Left lung (tissue), 4 donors: ENCODE measurements at regions not wholly inside any gene's neighbourhood (a gene's known extent, or its start where the extent isn't known, plus 50 kb on each side); places are given as distances from the start of the nearest gene placed in this dataset.

Source experiments
- ATAC-seq: fragments of 200-7000 bp; cut with Tn5 transposase; one replicate; pipeline ENCODE4 v1.9.1; 2020; ENCODE audit warnings: moderate library complexity
- DNase-seq, 4 donors: peaks; one replicate each; pipeline ENCODE4 v3.0.0-alpha.2; 2013 to 2020
- H3K27ac ChIP-seq, 2 donors: fragments of 200-600 bp; sonication (generic) in 1 of 2; one replicate each; pipeline versions ENCODE4 v1.5.0 to v1.8.0; 2020 to 2021
- H3K27me3 ChIP-seq, 2 donors: fragments of 200-600 bp; sonication (generic) in 1 of 2; one replicate each; pipeline versions ENCODE4 v1.5.0 to v1.8.0; 2020 to 2021
- H3K36me3 ChIP-seq, 2 donors: fragments of 200-600 bp; sonication (generic) in 1 of 2; one replicate each; pipeline versions ENCODE4 v1.5.0 to v1.8.0; 2020 to 2021
- H3K4me1 ChIP-seq, 2 donors: fragments of 200-600 bp; one replicate each; pipeline ENCODE4 v1.8.0; 2021
- H3K4me3 ChIP-seq, 2 donors: fragments of 200-600 bp; sonication (generic) in 1 of 2; one replicate each; pipeline versions ENCODE4 v1.5.0 to v1.8.0; 2020 to 2021; ENCODE audit warnings: mild to moderate bottlenecking in 1 of 2
- H3K9me3 ChIP-seq, 2 donors: fragments of 200-600 bp; sonication (generic) in 1 of 2; one replicate each; pipeline versions ENCODE4 v1.5.0 to v1.8.0; 2020 to 2021
- CTCF ChIP-seq, 2 donors: fragments of 200-600 bp; sonication (generic) in 1 of 2; IDR thresholded peaks; one replicate each; pipeline versions ENCODE4 v1.5.0 to v1.8.0; 2021; ENCODE audit warnings: antibody characterized with exemption in 2 of 2
- intact Hi-C, 2 donors: fragments of 100-400 bp; cut with DNase I; formaldehyde crosslinking; loops; one replicate each; pipeline versions ENCODE4 v1.11.2 to v1.14.2; 2022
- donor health status: DM: no; HTN: yes; CAD: no.
- donor health status: DM: no; HTN: no; CAD: no.

GRCh38 chr3:99188936-99189335, 287.4 kb upstream of the DCBLD2 start:
- Histone ChIP-seq H3K9me3 (peaks cover 0 to 2% of the 10 kb centered on the region in 2 donors), H3K36me3 (no peaks in the 10 kb centered on the region), H3K4me1 (no peaks in the 10 kb centered on the region), H3K27me3 (no peaks in the 10 kb centered on the region), H3K4me3 (no peak overlapping the region), H3K27ac (no peak overlapping the region)
- ATAC-seq: no peak
- TF ChIP-seq CTCF (IDR thresholded peaks at IDR 0.05): no peak
- intact Hi-C loops: no loop called here
- no peak for DNase-seq

- no peaks in the 10 kb centered on the region for H3K27me3 ChIP-seq
- intact Hi-C loops: no loop called here
Observed at GRCh38 chr3:99186016-99186415, 284.5 kb upstream of the DCBLD2 start.

GRCh38 chr3:99176169-99176964, 274.9 kb upstream of the DCBLD2 start:
- Histone ChIP-seq H3K9me3 (no peaks in the 10 kb centered on the region), H3K36me3 (no peaks in the 10 kb centered on the region), H3K4me1 (peaks cover 0 to 3% of the 10 kb centered on the region in 2 donors), H3K27ac (no peak overlapping the region), H3K27me3 (no peaks in the 10 kb centered on the region), H3K4me3 (no peak overlapping the region)
- no peak for TF ChIP-seq CTCF (IDR thresholded peaks at IDR 0.05)
- ATAC-seq: peak; percentile 69
- intact Hi-C loops: no loop called here
- DNase-seq: no peak

More at GRCh38 chr3:99186016-99186415, 284.5 kb upstream of the DCBLD2 start:
- no peak for TF ChIP-seq CTCF (IDR thresholded peaks at IDR 0.05)
- no peaks in the 10 kb centered on the region for H3K4me1 ChIP-seq
- DNase-seq (peak in 1 of 4 donors; percentile 24), ATAC-seq (no peak)
- H3K36me3 ChIP-seq: no peaks in the 10 kb centered on the region
- H3K4me3 ChIP-seq: no peak overlapping the region
- H3K9me3 ChIP-seq: peaks cover 0 to 2% of the 10 kb centered on the region in 2 donors
- no peak overlapping the region for H3K27ac ChIP-seq

DNA sequence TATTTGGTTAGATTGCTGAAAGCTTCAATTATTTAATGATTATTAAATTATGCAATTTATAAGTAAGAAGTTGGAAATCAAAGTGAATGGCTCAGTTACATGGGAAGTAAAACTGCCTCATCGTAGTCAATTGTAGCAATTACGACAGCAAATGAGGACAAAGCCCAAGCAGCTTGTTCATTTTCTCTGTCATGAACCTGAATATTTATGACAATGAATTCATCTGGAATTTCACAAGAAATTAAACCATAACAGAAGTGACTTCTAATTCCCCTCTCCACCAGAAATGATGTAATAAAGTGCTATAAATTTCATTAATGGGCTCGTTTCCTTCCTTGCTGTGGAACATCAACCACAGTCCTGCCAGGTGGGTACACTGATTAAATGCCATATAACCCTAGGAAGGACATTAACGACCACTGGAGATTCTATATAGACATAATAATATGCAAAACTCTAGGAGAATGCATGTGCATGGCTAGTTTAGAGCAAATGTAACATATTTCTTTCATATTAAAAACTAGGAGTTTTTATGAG, 273.8 kb upstream of the DCBLD2 start:
- Histone ChIP-seq H3K27me3 (no peaks in the 10 kb centered on the region), H3K36me3 (no peaks in the 10 kb centered on the region), H3K4me3 (no peak overlapping the region), H3K9me3 (no peaks in the 10 kb centered on the region), H3K27ac (no peak overlapping the region), H3K4me1 (peaks cover 0 to 3% of the 10 kb centered on the region in 2 donors)
- no peak for TF ChIP-seq CTCF (IDR thresholded peaks at IDR 0.05)
- no peak for ATAC-seq
- DNase-seq: no peak
- intact Hi-C loops: no loop called here
